Right lung (tissue), 2 donors: ENCODE measurements at regions not wholly inside any gene's neighbourhood (a gene's known extent, or its start where the extent isn't known, plus 50 kb on each side); places are given as distances from the start of the nearest gene placed in this dataset.

Source experiments
- DNase-seq, 2 donors: peaks; one replicate each; pipeline ENCODE4 v3.0.0-alpha.2; 2013

DNA sequence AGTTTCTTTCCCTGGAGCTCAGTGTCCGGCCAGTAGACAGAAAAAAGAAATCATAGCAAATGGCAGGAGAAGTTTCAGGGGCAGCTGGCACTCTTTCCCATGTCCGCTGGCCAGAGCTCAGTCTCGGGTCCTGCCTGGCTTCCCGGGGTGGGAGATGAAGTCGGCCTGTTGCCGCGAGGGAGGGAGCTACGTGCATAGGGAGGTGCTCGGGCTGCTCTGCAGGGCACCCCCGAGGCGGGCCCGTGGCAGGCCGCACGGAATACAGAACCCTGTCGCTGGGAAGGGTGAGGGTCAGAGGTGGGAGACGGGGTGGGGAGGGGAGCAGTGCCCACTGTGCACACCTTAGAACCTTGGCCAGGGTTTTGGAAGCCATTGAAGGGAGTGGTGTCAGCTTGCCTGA lies 78.3 kb upstream of the FOXF1 start:
- no peak for DNase-seq

- no peak for DNase-seq
Observed at GRCh38 chr16:86432691-86433090, 77.6 kb upstream of the FOXF1 start.

DNA sequence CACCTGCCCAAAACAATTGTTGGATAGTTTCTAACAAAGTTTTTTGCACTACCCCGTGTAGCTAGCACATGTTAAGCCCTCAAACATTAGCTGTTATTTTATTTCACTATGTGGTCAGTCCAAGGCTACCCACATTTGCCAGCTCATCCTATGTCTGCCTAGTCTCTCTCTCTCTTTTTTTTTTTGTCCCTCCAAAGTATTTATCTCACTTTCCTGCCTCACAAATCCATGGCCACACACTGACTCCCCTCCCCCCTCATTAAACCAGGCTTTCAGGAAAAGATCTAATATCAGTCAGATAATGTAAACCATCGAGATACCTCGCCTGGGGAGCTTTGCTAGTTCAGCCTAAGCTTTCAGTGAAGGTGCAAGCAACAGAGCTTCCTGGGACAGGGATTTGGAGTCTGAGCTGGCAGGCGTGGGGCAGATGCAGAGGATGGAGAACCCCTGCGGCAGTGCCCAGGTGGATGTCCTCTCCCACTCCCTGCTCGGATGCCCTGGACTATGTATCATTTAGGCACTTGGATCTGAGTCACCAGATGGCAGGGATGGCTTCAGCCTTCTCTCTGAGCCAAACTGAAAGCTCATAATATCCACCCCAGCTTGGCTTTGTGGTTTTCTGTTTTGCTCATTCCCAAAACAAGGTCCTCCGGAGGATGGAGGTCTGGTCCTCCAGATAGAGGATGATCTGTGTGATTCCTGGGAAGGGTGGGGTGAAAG lies 73.7 kb upstream of the FOXF1 start:
- no peak for DNase-seq

DNA sequence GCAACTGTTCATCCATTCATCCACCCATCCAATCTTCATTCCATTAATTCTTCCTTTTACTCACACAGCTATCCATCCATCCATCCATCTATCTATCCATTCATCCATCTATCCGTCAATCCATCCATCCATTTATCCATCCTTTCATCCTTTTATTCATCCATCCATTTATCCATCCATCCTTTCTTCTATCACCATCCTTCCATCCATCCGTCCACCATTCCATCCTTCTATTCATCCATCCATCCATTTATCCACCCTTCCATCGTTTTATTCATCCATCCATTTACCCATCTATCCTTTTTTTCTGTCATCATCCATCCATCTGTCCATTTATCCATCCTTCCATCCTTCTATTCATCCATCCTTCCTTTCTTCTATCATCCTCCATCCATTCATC lies 73.0 kb upstream of the FOXF1 start:
- no peak for DNase-seq

DNA sequence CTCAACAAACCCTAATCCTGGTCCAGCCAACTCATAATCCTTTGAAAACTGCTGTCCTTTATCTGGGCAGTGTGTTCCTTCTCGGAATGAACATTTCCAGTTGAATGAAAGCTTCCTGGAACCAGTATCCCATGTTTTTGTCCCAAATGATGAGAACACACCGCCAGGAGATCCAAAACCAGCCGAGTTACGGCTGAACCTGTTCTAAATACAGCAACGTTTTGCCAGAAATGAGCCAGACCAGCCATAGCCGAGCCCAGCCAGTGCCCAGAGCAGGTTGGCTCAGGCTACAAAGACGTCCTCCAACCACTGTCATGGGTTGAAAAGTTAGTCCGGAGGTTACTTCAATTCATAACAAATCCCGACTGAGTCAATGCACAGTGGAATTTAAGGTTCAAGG lies 67.6 kb upstream of the FOXF1 start:
- DNase-seq: no peak

- DNase-seq: no peak
Observed at GRCh38 chr16:86443508-86444147, 66.7 kb upstream of the FOXF1 start.

- no peak for DNase-seq
Observed at GRCh38 chr16:86444261-86444660, 66.1 kb upstream of the FOXF1 start.

DNA sequence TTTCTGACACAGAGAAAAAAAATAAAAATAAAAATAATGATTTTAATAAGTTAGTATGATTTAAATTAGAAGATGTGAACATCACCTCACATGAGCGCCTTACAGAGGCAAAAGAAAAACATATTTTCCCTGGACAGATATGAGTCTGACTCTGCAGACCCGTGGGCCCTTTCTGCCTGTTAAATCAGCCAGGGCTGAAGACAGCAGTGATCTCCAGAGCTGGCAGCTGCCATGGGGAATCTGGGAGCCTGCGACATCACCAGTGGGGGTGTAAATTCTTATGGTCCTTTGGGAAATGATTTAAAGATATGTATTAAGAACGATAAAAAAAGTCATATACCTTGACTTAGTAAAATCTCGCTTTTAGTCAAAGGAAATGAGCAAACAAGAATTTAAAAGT lies 65.7 kb upstream of the FOXF1 start:
- DNase-seq: no peak

DNA sequence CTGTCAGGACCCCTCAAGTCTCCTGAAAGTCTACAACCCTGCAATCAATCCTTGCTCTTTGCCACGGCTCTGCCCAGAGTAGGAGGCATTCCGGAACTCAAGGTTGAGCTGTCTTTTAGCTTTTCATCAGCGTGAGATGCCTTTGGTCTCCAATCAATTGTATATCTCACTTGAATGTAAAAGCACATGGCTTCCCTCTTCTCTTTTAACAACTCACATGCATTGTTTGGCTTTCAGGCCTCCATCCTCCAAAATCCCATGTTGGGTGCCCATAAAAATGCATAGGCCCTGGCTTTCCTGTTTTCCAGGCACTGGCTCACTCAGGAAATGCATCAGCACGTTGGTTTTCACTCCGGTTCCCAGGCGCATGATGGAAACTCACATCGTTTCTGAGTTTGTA lies 64.0 kb upstream of the FOXF1 start:
- no peak for DNase-seq

GRCh38 chr16:86447228-86447627 lies 63.1 kb upstream of the FOXF1 start:
- DNase-seq: no peak

- no peak for DNase-seq
Observed at GRCh38 chr16:86448306-86448890, 61.9 kb upstream of the FOXF1 start.

DNA sequence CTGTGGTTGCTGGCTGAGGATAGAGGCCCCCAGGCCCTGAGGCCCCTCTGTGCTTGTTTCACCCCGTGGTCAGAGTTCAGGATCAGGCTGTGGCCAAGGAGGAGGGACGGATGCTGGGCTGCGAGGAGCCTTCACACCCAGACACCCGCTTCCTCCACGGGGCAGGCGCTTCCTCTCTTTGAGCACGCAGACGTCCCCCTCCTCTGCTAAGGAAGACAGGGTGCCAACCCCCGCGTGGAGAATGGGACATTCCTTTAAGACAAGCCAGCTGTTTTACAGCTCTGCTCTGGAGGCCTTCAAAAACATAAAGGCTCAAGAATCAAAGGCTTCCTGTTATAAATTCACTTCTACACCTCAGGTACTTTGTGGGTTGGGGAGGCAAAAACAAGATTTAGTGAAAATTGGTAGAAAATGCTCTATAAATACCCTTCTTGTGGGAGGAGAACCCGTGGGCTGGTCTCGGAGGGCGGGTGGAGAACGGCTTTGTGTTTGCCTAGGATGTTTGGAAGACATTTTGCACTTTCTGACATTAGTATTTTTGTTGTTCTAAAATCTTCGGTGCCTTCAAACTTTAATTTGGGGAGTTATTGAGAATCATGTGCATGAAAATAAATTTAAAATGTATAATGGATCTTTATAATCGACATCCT lies 60.8 kb upstream of the FOXF1 start:
- no peak for DNase-seq

- DNase-seq: no peak
Observed at GRCh38 chr16:86450691-86451090, 59.6 kb upstream of the FOXF1 start.

GRCh38 chr16:86452451-86452850 lies 57.9 kb upstream of the FOXF1 start:
- DNase-seq: no peak

DNA sequence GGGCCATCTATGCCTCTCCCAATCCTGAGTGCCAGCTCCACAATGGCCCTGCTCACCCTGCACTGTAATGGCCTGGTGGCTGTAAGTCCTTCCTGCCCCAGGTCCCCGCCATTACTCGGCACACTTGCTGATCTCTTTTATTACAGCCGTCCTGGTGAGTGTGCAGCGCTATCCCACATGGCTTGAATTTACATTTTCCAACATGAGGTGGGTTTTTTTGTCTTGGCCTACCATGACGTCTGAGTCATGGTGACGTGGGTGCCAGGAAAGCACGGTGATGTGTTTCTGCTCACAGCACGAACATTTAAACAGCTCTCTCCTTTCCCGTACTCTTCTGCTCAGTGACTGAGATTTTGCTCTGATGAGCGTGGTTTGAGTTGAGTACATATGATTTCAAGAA lies 55.2 kb upstream of the FOXF1 start:
- no peak for DNase-seq

- DNase-seq: no peak
Observed at GRCh38 chr16:86455640-86456039, 54.7 kb upstream of the FOXF1 start.

GRCh38 chr16:86457501-86458148 lies 52.7 kb upstream of the FOXF1 start:
- DNase-seq: peak in 1 of 2 donors; percentile 38

GRCh38 chr16:86458149-86458777 lies 52.1 kb upstream of the FOXF1 start:
- no peak for DNase-seq

GRCh38 chr16:86459266-86459665 lies 51.1 kb upstream of the FOXF1 start:
- no peak for DNase-seq
